ENCODE measurements at regions not wholly inside any gene's neighbourhood (a gene's known extent, or its start where the extent isn't known, plus 50 kb on each side); places are given as distances from the start of the nearest gene placed in this dataset.

- no peak for DNase-seq
These were observed 671.0 kb upstream of the FZD8 start for GRCh38 chr10:36313142-36313541.

- no peak for DNase-seq
These were observed 661.8 kb upstream of the FZD8 start for GRCh38 chr10:36303896-36304295.

GRCh38 chr10:36302086-36302485 is 660.0 kb upstream of the FZD8 start:
- DNase-seq = no peak

GRCh38 chr10:36301539-36301938 is 659.4 kb upstream of the FZD8 start:
- DNase-seq = no peak

- DNase-seq = no peak
These were observed 659.0 kb upstream of the FZD8 start for GRCh38 chr10:36301139-36301538.

GRCh38 chr10:36283827-36284226 is 641.7 kb upstream of the FZD8 start:
- peak in 1 of 51 donors; percentile 1 for DNase-seq

- DNase-seq = no peak
These were observed 639.8 kb upstream of the FZD8 start for GRCh38 chr10:36281831-36282331.

- no peak for DNase-seq
These were observed 638.9 kb upstream of the FZD8 start for GRCh38 chr10:36280890-36281499.

- no peak for DNase-seq
These were observed 638.2 kb upstream of the FZD8 start for GRCh38 chr10:36280321-36280741.

GRCh38 chr10:36278176-36278575 is 636.1 kb upstream of the FZD8 start:
- DNase-seq = no peak

- no peak for DNase-seq
These were observed 635.4 kb upstream of the FZD8 start for GRCh38 chr10:36277459-36277858.

GRCh38 chr10:36271627-36272340 is 629.7 kb upstream of the FZD8 start:
- no peak for DNase-seq

GRCh38 chr10:36269222-36269621 is 627.1 kb upstream of the FZD8 start:
- no peak for DNase-seq

- DNase-seq = no peak
These were observed 624.8 kb upstream of the FZD8 start for GRCh38 chr10:36266923-36267322.

- DNase-seq = no peak
These were observed 623.6 kb upstream of the FZD8 start for GRCh38 chr10:36265741-36266140.

GRCh38 chr10:36263871-36264270 is 621.8 kb upstream of the FZD8 start:
- DNase-seq = no peak

GRCh38 chr10:36256948-36257356 is 614.9 kb upstream of the FZD8 start:
- DNase-seq = no peak

GRCh38 chr10:36256166-36256565 is 614.1 kb upstream of the FZD8 start:
- no peak for DNase-seq

GRCh38 chr10:36254199-36254598 is 612.1 kb upstream of the FZD8 start:
- no peak for DNase-seq

GRCh38 chr10:36253731-36254130 is 611.6 kb upstream of the FZD8 start:
- DNase-seq = no peak

- DNase-seq = no peak
These were observed 609.0 kb upstream of the FZD8 start for GRCh38 chr10:36251068-36251467.

- DNase-seq = no peak
These were observed 606.3 kb upstream of the FZD8 start for GRCh38 chr10:36248304-36248981.

GRCh38 chr10:36247478-36247877 is 605.4 kb upstream of the FZD8 start:
- no peak for DNase-seq

Measured in hypothalamus (tissue), 51 donors.